ENCODE measurements at regions not wholly inside any gene's neighbourhood (a gene's known extent, or its start where the extent isn't known, plus 50 kb on each side); places are given as distances from the start of the nearest gene placed in this dataset.

DNA sequence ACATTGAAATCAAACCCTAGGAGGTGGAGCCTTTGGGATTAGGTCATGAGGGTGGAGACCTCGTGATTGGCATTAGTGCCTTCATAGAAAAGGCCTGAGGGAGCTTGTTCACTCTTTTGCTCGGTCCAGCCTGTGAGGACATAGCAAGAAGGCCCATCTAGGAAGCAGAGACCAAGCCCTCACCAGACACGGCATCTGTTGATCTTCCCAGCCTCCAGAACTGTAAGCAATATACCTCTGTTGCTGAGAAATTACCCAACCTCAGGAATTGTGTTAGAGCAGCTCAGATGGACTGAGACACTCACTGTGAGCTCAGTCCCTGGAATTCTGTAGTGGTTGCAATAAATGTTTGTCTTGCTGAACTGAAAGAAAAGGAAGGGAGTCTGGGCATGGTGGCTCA lies 116.2 kb upstream of the MAP1LC3B2 start:
- TF ChIP-seq, protein P1, sequence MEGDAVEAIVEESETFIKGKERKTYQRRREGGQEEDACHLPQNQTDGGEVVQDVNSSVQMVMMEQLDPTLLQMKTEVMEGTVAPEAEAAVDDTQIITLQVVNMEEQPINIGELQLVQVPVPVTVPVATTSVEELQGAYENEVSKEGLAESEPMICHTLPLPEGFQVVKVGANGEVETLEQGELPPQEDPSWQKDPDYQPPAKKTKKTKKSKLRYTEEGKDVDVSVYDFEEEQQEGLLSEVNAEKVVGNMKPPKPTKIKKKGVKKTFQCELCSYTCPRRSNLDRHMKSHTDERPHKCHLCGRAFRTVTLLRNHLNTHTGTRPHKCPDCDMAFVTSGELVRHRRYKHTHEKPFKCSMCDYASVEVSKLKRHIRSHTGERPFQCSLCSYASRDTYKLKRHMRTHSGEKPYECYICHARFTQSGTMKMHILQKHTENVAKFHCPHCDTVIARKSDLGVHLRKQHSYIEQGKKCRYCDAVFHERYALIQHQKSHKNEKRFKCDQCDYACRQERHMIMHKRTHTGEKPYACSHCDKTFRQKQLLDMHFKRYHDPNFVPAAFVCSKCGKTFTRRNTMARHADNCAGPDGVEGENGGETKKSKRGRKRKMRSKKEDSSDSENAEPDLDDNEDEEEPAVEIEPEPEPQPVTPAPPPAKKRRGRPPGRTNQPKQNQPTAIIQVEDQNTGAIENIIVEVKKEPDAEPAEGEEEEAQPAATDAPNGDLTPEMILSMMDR (optimal IDR thresholded peaks at IDR 0.05 in 1 of 3, IDR thresholded peaks at IDR 0.05 in 1 of 3, conservative IDR thresholded peaks at IDR 0.05 in 1 of 3; ENCODE audit: extremely low read depth in 1 of 3, insufficient read depth in 2 of 3, low read length in 3 of 3): no peak
- no peak for TF ChIP-seq EZH2 (IDR thresholded peaks at IDR 0.05; ENCODE audit: low read length)
